Endothelial cell of umbilical vein (primary cell): ENCODE measurements at regions not wholly inside any gene's neighbourhood (a gene's known extent, or its start where the extent isn't known, plus 50 kb on each side); places are given as distances from the start of the nearest gene placed in this dataset.

Source experiments
- BruUV-seq: library from RNA; stranded (reverse); fragments of 400-500 nt; replicated peaks from 2 replicates; lab custom pipeline; 2021; lab: Mats Ljungman, UMichigan
- CTCF ChIA-PET: fragments of 300-600, 350-600 bp; sonication (Branson Sonifier 250); formaldehyde crosslinking; loops from one replicate; lab custom pipeline; 2021; ENCODE audit warnings: antibody characterized with exemption, inconsistent platforms; lab: Charles Lee
- POLR2A ChIA-PET: fragments of 300-600, 350-600 bp; sonication (Branson Sonifier 250); formaldehyde crosslinking; loops from one replicate; lab custom pipeline; 2021; ENCODE audit warnings: antibody characterized with exemption, inconsistent platforms; lab: Charles Lee
- DNase-seq: peaks from one replicate; pipeline ENCODE4 v3.0.0-alpha.2; 2011; ENCODE audit warnings: low read depth, low spot score
- FAIRE-seq: peaks from 2 replicates; lab custom pipeline; 2011; peaks lifted over from hg19 to GRCh38; lab: Jason Lieb, UNC
- H2AFZ ChIP-seq: 2 replicates; pipeline ENCODE4 v1.6.0; 2012; ENCODE audit warnings: low read depth, low read length, control low read depth, inconsistent platforms
- H3K27ac ChIP-seq: 2 replicates; pipeline ENCODE4 v1.5.1; 2011; ENCODE audit warnings: low read depth, mild to moderate bottlenecking, control low read depth, low read length, moderate library complexity; ENCODE audit not compliant: insufficient read depth
- H3K27me3 ChIP-seq, 2 experiments: 2 replicates each; pipeline versions ENCODE4 v1.6.0 to v1.6.1; 2011; ENCODE audit warnings: low read length in 2 of 2, mixed read lengths in 1 of 2; ENCODE audit not compliant: control insufficient read depth in 2 of 2, insufficient read depth in 2 of 2
- H3K36me3 ChIP-seq, 2 experiments: 2 replicates in 1 of 2; 3 replicates in 1 of 2; pipeline ENCODE4 v1.5.1; 2011; ENCODE audit warnings: low read length in 2 of 2, mild to moderate bottlenecking in 1 of 2, moderate library complexity in 1 of 2; ENCODE audit not compliant: control insufficient read depth in 2 of 2, insufficient read depth in 2 of 2; ENCODE audit errors: extremely low read depth in 1 of 2
- H3K4me1 ChIP-seq: 3 replicates; pipeline ENCODE4 v1.5.1; 2011; ENCODE audit warnings: mild to moderate bottlenecking, low read length; ENCODE audit not compliant: control insufficient read depth, insufficient read depth; ENCODE audit errors: extremely low read depth
- H3K4me2 ChIP-seq: 2 replicates; pipeline ENCODE4 v1.6.1; 2011; ENCODE audit warnings: low read length, control low read depth, mixed read lengths; ENCODE audit not compliant: insufficient read depth
- H3K4me3 ChIP-seq, 3 experiments: fragments of 200-600 bp in 1 of 3; sonication (generic), shearing (Covaris generic) in 1 of 3; replicated peaks in 1 of 3; 2 replicates each; pipeline ENCODE4 v1.5.1; 2011 to 2016; ENCODE audit warnings: control low read depth in 3 of 3, low read length in 3 of 3, mild to moderate bottlenecking in 2 of 3, inconsistent platforms in 1 of 3, low read depth in 1 of 3, moderate library complexity in 1 of 3; ENCODE audit not compliant: insufficient read depth in 1 of 3
- H3K79me2 ChIP-seq: 2 replicates; pipeline ENCODE4 v1.6.0; 2012; ENCODE audit warnings: low read length, inconsistent platforms; ENCODE audit not compliant: control insufficient read depth, insufficient read depth
- H3K9ac ChIP-seq: replicated peaks from 2 replicates; pipeline ENCODE3; 2011; ENCODE audit warnings: low read length, control low read depth; ENCODE audit not compliant: insufficient read depth; ENCODE audit errors: extremely low read depth
- H3K9me1 ChIP-seq: replicated peaks from 3 replicates; pipeline ENCODE4 v1.6.0; 2011; ENCODE audit warnings: mild to moderate bottlenecking, low read length; ENCODE audit not compliant: control insufficient read depth, insufficient read depth; ENCODE audit errors: extremely low read depth
- H3K9me3 ChIP-seq: replicated peaks from 2 replicates; pipeline ENCODE4 v1.5.1; 2012; ENCODE audit warnings: low read length, inconsistent platforms; ENCODE audit not compliant: control insufficient read depth, insufficient read depth
- H4K20me1 ChIP-seq: replicated peaks from 2 replicates; pipeline ENCODE3; 2011; ENCODE audit warnings: mild to moderate bottlenecking, low read length; ENCODE audit not compliant: control insufficient read depth, insufficient read depth; ENCODE audit errors: extremely low read depth
- CTCF ChIP-seq, 2 donors: IDR thresholded peaks; 1 replicate in 1 of 2; 2 replicates in 1 of 2; pipeline ENCODE4 v1.5.1; 2011; ENCODE audit warnings: low read length in 2 of 2, mild to moderate bottlenecking in 2 of 2, moderate library complexity in 2 of 2, control low read depth in 1 of 2, inconsistent platforms in 1 of 2, low read depth in 1 of 2; ENCODE audit not compliant: insufficient read depth in 1 of 2; ENCODE audit errors: extremely low read depth in 1 of 2
- EZH2 ChIP-seq: IDR thresholded peaks from 2 replicates; pipeline ENCODE4 v1.6.1; 2012; ENCODE audit warnings: borderline replicate concordance, low read depth, mild to moderate bottlenecking, moderate library complexity, low read length, inconsistent platforms; ENCODE audit not compliant: severe bottlenecking
- GATA2 ChIP-seq: IDR thresholded peaks from 2 replicates; pipeline ENCODE4 v1.7.0; 2011; ENCODE audit warnings: low read depth, mild to moderate bottlenecking, moderate library complexity, mixed read lengths, low read length; ENCODE audit not compliant: insufficient read length, insufficient read depth
- MAX ChIP-seq: IDR thresholded peaks from 2 replicates; pipeline ENCODE4 v1.6.1; 2011; ENCODE audit not compliant: insufficient read depth, insufficient read length
- POLR2A ChIP-seq: IDR thresholded peaks from 2 replicates; pipeline ENCODE4 v1.6.1; 2012; ENCODE audit warnings: low read depth, mild to moderate bottlenecking, control low read depth, low read length
- POLR2AphosphoS5 ChIP-seq: IDR thresholded peaks from 2 replicates; pipeline ENCODE4 v1.6.1; 2012; ENCODE audit warnings: low read depth, mild to moderate bottlenecking, control low read depth, low read length, moderate library complexity; ENCODE audit not compliant: insufficient read depth
- dilution Hi-C: fragments of 300-500 bp; cut with MboI; formaldehyde crosslinking; loops from one replicate; pipeline ENCODE4 v1.15.0; 2019; ENCODE audit warnings: low sequenced_read_pairs; ENCODE audit not compliant: extremely low pct_ligation_motif_present
- intact Hi-C: fragments of 100-400 bp; cut with micrococcal nuclease; formaldehyde crosslinking; loops from one replicate; pipeline ENCODE4 v1.10.0; 2022

GRCh38 chr3:161859865-161860450 is 363.4 kb downstream of the OTOL1 start:
- DNase-seq = no peak
- no peak overlapping the region for H3K27ac ChIP-seq
- TF ChIP-seq POLR2AphosphoS5 = no peak
- TF ChIP-seq CTCF (IDR thresholded peaks at IDR 0.05; ENCODE audit: extremely low read depth in 1 of 2, insufficient read depth in 1 of 2, low read depth in 1 of 2, low read length in 2 of 2) = no peak
- no peak for TF ChIP-seq GATA2
- TF ChIP-seq EZH2 = no peak
- no peak for TF ChIP-seq POLR2A
- H3K9me1 ChIP-seq = no peaks in the 10 kb centered on the region
- FAIRE-seq = no peak
- no peak overlapping the region for H2AFZ ChIP-seq
- H3K27me3 ChIP-seq = no peaks in the 10 kb centered on the region
- H4K20me1 ChIP-seq = no peaks in the 10 kb centered on the region
- H3K4me1 ChIP-seq = no peaks in the 10 kb centered on the region
- intact Hi-C loops = no loop called here
- CTCF ChIA-PET = no interaction called here
- H3K79me2 ChIP-seq = no peaks in the 10 kb centered on the region
- no peak overlapping the region for H3K4me3 ChIP-seq
- POLR2A ChIA-PET = no interaction called here
- no TSS peak for BruUV-seq
- dilution Hi-C loops = no loop called here
- no peak overlapping the region for H3K9ac ChIP-seq
- no peaks in the 10 kb centered on the region for H3K9me3 ChIP-seq
- no peaks in the 10 kb centered on the region for H3K36me3 ChIP-seq
- no peak overlapping the region for H3K4me2 ChIP-seq

GRCh38 chr3:161863775-161864174 is 367.2 kb downstream of the OTOL1 start:
- no peaks in the 10 kb centered on the region for H3K9me1 ChIP-seq
- no peak overlapping the region for H3K27ac ChIP-seq
- FAIRE-seq = no peak
- no peak overlapping the region for H2AFZ ChIP-seq
- H3K4me2 ChIP-seq = no peak overlapping the region
- no peak overlapping the region for H3K9ac ChIP-seq
- BruUV-seq = no TSS peak
- ChIA-PET CTCF (no interaction called here), POLR2A (no interaction called here)
- TF ChIP-seq MAX = no peak
- TF ChIP-seq GATA2 = no peak
- DNase-seq = no peak
- H3K27me3 ChIP-seq = no peaks in the 10 kb centered on the region
- no peaks in the 10 kb centered on the region for H3K79me2 ChIP-seq
- no peaks in the 10 kb centered on the region for H3K36me3 ChIP-seq
- no peaks in the 10 kb centered on the region for H3K4me1 ChIP-seq
- H3K4me3 ChIP-seq = no peak overlapping the region
- H3K9me3 ChIP-seq = no peaks in the 10 kb centered on the region
- no peaks in the 10 kb centered on the region for H4K20me1 ChIP-seq
- intact Hi-C loops (no loop called here), dilution Hi-C loops (no loop called here)
